ENCODE measurements at regions not wholly inside any gene's neighbourhood (a gene's known extent, or its start where the extent isn't known, plus 50 kb on each side); places are given as distances from the start of the nearest gene placed in this dataset.
A peak's percentile ranks its signal among the peaks of the same experiment; 100 is the strongest.

DNA sequence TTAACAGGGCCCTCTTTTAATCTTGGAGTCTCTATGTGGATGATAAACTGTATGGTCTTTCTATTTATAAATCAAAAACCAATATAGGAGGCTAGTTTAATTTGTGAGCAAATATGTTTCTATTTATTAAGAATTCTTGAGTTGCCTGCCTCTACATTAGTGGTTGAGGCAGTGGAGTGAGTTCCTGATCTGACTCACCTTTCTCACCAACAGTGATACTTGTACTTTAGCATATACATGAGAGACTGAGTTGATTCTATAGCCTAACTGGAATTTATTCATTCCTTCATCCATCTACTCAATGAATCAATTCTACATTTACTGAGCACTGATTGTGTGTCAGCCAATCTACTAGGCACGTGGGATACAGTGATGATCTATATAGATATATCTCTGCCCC is 126.9 kb downstream of the TRMT11 start:
- Histone ChIP-seq H3K36me3 (ENCODE audit: control insufficient read depth, insufficient read depth, low read length) (no peaks in the 10 kb centered on the region), H3K27ac (ENCODE audit: low read depth, low read length) (no peak overlapping the region), H3K4me1 (ENCODE audit: control insufficient read depth, insufficient read depth, low read length) (no peaks in the 10 kb centered on the region), H3K4me3 (ENCODE audit: low read depth, low read length) (no peak overlapping the region), H3K27me3 (ENCODE audit: control insufficient read depth, insufficient read depth, low read length) (no peaks in the 10 kb centered on the region), H3K9me3 (ENCODE audit: control insufficient read depth, insufficient read depth, low read length) (no peaks in the 10 kb centered on the region)
- DNase-seq (ENCODE audit: low read depth in 4 of 6, low spot score in 6 of 6): no peak
- WGBS (ENCODE audit: insufficient coverage): no CpG with 5 or more reads among the region's 1 CpG

DNA sequence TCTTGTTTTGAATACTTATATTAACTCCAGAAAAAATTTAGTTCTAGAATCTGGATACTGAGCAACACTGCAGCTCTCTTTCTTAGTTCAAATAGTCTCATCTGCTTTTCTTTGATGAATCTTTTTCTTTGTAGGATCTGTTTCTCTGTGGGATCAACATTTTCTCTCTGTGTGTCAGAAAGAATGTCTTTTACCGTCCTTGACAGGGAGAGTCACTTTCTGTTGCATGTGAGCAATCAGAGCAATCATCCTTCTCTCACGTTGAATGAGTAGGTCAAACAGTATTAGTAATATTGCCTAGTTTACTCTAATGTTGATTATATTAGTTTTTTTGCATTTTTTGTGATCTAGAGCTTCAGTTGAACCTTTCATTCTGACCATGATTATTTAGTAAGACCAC is 130.9 kb downstream of the TRMT11 start:
- Histone ChIP-seq H3K36me3 (ENCODE audit: control insufficient read depth, insufficient read depth, low read length) (no peaks in the 10 kb centered on the region), H3K27ac (ENCODE audit: low read depth, low read length) (no peak overlapping the region), H3K4me3 (ENCODE audit: low read depth, low read length) (no peak overlapping the region), H3K9me3 (ENCODE audit: control insufficient read depth, insufficient read depth, low read length) (no peaks in the 10 kb centered on the region), H3K27me3 (ENCODE audit: control insufficient read depth, insufficient read depth, low read length) (no peaks in the 10 kb centered on the region), H3K4me1 (ENCODE audit: control insufficient read depth, insufficient read depth, low read length) (no peaks in the 10 kb centered on the region)
- no CpG with 5 or more reads among the region's 2 CpGs for WGBS (ENCODE audit: insufficient coverage)
- DNase-seq (ENCODE audit: low read depth in 4 of 6, low spot score in 6 of 6): no peak

DNA sequence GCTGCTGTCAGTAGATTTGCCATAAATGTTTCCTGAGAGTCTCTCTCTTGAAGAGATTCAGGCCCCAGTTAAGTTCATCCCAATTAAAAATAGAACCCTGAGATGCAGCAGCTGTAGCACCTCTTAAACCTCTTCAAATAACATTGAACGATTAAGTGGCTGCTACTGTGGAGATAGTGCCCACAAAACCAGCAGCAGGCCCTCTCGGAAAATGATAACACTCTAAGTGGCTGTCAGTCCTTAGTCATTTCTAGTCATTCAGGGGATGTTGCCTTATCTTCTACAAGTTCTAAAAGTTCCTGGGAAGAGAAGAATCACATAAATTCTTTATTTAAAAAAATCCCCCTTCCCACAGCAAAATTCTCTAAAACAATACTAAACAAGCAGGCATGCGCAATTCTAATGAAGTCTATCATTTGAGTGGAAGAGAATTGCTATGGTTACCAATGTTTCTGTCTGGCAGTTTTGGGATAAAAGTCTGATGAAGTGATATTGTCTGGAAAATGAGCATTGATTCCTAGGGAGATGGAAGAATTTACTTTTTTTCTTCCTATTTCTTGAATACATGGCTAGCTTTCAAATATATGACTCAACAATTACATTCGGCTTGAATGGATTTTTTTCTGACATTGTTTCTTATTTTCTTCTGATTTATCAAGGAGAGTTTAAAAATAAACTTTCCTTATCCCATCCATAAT is 131.9 kb downstream of the TRMT11 start:
- H3K4me1 ChIP-seq (ENCODE audit: control insufficient read depth, insufficient read depth, low read length): no peaks in the 10 kb centered on the region
- no peak overlapping the region for H3K27ac ChIP-seq (ENCODE audit: low read depth, low read length)
- no peaks in the 10 kb centered on the region for H3K9me3 ChIP-seq (ENCODE audit: control insufficient read depth, insufficient read depth, low read length)
- H3K27me3 ChIP-seq (ENCODE audit: control insufficient read depth, insufficient read depth, low read length): no peaks in the 10 kb centered on the region
- DNase-seq (ENCODE audit: low read depth in 4 of 6, low spot score in 6 of 6): no peak
- WGBS (ENCODE audit: insufficient coverage): no CpG with 5 or more reads among the region's 4 CpGs
- no peaks in the 10 kb centered on the region for H3K36me3 ChIP-seq (ENCODE audit: control insufficient read depth, insufficient read depth, low read length)
- H3K4me3 ChIP-seq (ENCODE audit: low read depth, low read length): no peak overlapping the region

DNA sequence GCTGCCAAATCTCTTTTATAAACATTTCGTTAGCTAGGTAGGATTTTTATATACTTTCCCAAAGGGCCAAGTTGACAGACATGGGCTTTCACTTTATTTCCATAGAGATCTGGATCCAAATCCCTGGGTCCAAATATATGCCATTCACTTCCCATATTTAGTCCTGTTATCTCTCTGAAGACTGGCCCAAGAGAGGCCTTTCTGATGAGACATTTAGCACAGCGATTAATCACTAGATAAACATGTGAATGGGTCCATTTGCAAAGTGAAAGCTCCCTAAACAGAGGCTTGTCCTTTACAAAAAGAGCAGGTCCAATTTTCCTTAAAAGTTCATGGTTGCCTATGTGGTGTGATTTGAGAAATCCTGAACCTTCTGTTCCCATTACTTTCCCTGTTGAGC is 132.6 kb downstream of the TRMT11 start:
- no CpG with 5 or more reads among the region's 2 CpGs for WGBS (ENCODE audit: insufficient coverage)

DNA sequence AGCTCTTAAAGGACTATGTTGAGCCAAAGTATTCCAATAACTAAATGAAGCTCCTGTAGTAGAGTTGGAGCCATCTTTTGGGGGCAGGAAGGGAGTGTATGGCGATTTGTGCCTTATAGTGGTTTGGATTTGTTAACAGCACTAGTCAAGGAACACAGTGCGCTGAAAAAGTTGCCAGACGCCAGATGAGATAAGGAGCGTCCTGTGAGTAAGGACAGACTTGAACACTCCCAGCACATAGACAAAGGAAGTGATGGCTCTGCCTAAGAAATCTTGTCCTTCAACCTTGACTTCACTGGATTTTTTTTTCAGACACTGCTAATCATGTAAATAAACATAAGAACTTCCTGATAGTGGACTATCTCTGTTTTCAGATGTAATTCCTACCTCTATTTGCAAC is 136.9 kb downstream of the TRMT11 start:
- 70% methylated on average over 1 of the region's 4 CpGs for WGBS (ENCODE audit: insufficient coverage)

More for the DNA sequence above, 132.6 kb downstream of the TRMT11 start:
- no peak overlapping the region for H3K27ac ChIP-seq (ENCODE audit: low read depth, low read length)
- no peaks in the 10 kb centered on the region for H3K9me3 ChIP-seq (ENCODE audit: control insufficient read depth, insufficient read depth, low read length)
- H3K4me1 ChIP-seq (ENCODE audit: control insufficient read depth, insufficient read depth, low read length): no peaks in the 10 kb centered on the region
- H3K27me3 ChIP-seq (ENCODE audit: control insufficient read depth, insufficient read depth, low read length): no peaks in the 10 kb centered on the region
- DNase-seq (ENCODE audit: low read depth in 4 of 6, low spot score in 6 of 6): no peak
- no peak overlapping the region for H3K4me3 ChIP-seq (ENCODE audit: low read depth, low read length)
- no peaks in the 10 kb centered on the region for H3K36me3 ChIP-seq (ENCODE audit: control insufficient read depth, insufficient read depth, low read length)

DNA sequence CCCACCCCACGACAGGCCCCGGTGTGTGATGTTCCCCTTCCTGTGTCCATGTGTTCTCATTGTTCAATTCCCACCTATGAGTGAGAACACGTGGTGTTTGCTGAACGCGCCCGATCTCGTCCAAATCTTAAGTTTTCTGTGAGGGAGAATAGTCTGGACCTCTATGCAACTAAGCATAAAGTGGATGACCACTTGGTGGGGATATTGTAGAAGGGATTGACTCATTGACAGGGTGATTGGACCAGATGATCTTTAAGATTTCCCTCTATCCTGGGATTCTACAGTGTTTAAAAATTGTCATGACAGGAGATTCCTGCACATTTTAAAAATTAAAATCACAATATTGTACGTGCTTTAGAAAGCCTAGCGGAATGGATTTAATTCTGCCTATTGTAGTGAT is 141.3 kb downstream of the TRMT11 start:
- no CpG with 5 or more reads among the region's 9 CpGs for WGBS (ENCODE audit: insufficient coverage)

More for the DNA sequence above, 136.9 kb downstream of the TRMT11 start:
- Histone ChIP-seq H3K4me1 (ENCODE audit: control insufficient read depth, insufficient read depth, low read length) (no peaks in the 10 kb centered on the region), H3K27me3 (ENCODE audit: control insufficient read depth, insufficient read depth, low read length) (no peaks in the 10 kb centered on the region), H3K9me3 (ENCODE audit: control insufficient read depth, insufficient read depth, low read length) (no peaks in the 10 kb centered on the region), H3K4me3 (ENCODE audit: low read depth, low read length) (no peak overlapping the region), H3K27ac (ENCODE audit: low read depth, low read length) (no peak overlapping the region), H3K36me3 (ENCODE audit: control insufficient read depth, insufficient read depth, low read length) (no peaks in the 10 kb centered on the region)
- DNase-seq (ENCODE audit: low read depth in 4 of 6, low spot score in 6 of 6): no peak

DNA sequence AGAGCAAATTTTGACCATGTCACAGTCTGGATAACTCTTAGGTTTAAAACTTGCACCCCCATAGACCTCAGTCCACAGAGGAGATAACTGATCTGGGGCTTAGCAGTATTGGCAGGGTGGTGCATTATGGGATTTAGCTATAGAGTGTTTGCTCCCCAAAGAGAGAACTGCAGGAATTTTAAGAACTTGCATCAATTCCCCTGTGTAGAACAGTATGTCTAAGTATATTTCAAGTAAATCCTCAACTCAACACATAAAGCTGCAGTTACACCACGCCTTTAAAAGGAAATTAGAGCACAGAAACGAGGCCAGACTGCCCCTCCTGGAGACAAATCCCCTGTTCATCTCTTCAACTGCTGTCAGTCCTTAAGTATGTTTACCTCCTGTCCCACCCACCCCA is 144.9 kb downstream of the TRMT11 start:
- no peak overlapping the region for H3K27ac ChIP-seq (ENCODE audit: low read depth, low read length)
- peaks cover 2% of the 10 kb centered on the region for H3K9me3 ChIP-seq (ENCODE audit: control insufficient read depth, insufficient read depth, low read length)
- no peak for DNase-seq (ENCODE audit: low read depth in 4 of 6, low spot score in 6 of 6)
- no peaks in the 10 kb centered on the region for H3K4me1 ChIP-seq (ENCODE audit: control insufficient read depth, insufficient read depth, low read length)
- H3K4me3 ChIP-seq (ENCODE audit: low read depth, low read length): no peak overlapping the region
- peaks cover 2% of the 10 kb centered on the region for H3K27me3 ChIP-seq (ENCODE audit: control insufficient read depth, insufficient read depth, low read length)
- 62% methylated on average over 2 of the region's 2 CpGs for WGBS (ENCODE audit: insufficient coverage)
- H3K36me3 ChIP-seq (ENCODE audit: control insufficient read depth, insufficient read depth, low read length): no peaks in the 10 kb centered on the region

More for the DNA sequence above, 141.3 kb downstream of the TRMT11 start:
- Histone ChIP-seq H3K9me3 (ENCODE audit: control insufficient read depth, insufficient read depth, low read length) (no peaks in the 10 kb centered on the region), H3K4me3 (ENCODE audit: low read depth, low read length) (no peak overlapping the region), H3K27ac (ENCODE audit: low read depth, low read length) (no peak overlapping the region), H3K4me1 (ENCODE audit: control insufficient read depth, insufficient read depth, low read length) (no peaks in the 10 kb centered on the region), H3K36me3 (ENCODE audit: control insufficient read depth, insufficient read depth, low read length) (no peaks in the 10 kb centered on the region), H3K27me3 (ENCODE audit: control insufficient read depth, insufficient read depth, low read length) (peaks cover 2% of the 10 kb centered on the region)
- DNase-seq (ENCODE audit: low read depth in 4 of 6, low spot score in 6 of 6): peak in 2 of 6 donors; percentile 31 to 40

DNA sequence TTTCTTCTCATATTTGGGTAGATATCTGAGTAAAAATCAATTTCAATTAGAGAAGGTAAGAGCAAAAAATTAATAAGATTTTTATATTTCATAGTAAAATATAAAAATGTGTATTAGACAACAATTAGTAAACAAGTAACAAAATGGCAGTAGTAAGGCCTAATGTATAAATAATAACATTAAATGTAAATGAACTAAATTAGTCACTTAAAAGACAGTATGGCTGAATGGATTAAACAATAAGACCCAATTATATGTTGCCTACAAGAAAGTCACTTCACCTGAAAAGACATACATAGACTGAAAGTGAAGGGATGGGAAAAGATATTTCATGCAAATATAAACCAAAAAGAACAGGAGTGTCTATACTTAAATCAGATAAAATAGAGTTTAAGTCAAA is 147.6 kb downstream of the TRMT11 start:
- no peak for DNase-seq (ENCODE audit: low read depth in 4 of 6, low spot score in 6 of 6)

DNA sequence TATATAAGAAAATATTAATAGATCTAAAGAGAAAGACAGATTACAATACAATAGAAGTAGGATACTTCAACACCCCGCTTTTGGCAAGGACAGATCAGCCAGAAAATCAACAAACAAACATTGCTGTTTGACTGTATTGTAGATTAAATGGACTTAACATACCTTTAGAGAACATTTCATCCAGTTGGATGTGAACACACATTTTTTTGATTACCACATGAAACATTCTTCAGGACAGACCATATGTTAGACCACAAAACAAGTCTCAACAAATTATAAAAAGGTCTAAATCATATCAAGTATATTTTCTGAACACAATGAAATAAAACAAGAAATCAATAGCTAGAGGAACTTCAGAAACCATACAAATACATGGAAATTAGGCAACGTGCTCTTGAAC is 148.2 kb downstream of the TRMT11 start:
- DNase-seq (ENCODE audit: low read depth in 4 of 6, low spot score in 6 of 6): no peak
- Histone ChIP-seq H3K9me3 (ENCODE audit: control insufficient read depth, insufficient read depth, low read length) (peaks cover 2% of the 10 kb centered on the region), H3K27me3 (ENCODE audit: control insufficient read depth, insufficient read depth, low read length) (peaks cover under 1% of the 10 kb centered on the region), H3K27ac (ENCODE audit: low read depth, low read length) (no peak overlapping the region), H3K4me1 (ENCODE audit: control insufficient read depth, insufficient read depth, low read length) (no peaks in the 10 kb centered on the region), H3K36me3 (ENCODE audit: control insufficient read depth, insufficient read depth, low read length) (no peaks in the 10 kb centered on the region), H3K4me3 (ENCODE audit: low read depth, low read length) (no peak overlapping the region)
- WGBS (ENCODE audit: insufficient coverage): no CpG with 5 or more reads among the region's 2 CpGs

More for the DNA sequence above, 147.6 kb downstream of the TRMT11 start:
- no peak overlapping the region for H3K4me3 ChIP-seq (ENCODE audit: low read depth, low read length)
- H3K27ac ChIP-seq (ENCODE audit: low read depth, low read length): no peak overlapping the region
- H3K9me3 ChIP-seq (ENCODE audit: control insufficient read depth, insufficient read depth, low read length): peaks cover 2% of the 10 kb centered on the region
- no peaks in the 10 kb centered on the region for H3K36me3 ChIP-seq (ENCODE audit: control insufficient read depth, insufficient read depth, low read length)
- no peaks in the 10 kb centered on the region for H3K4me1 ChIP-seq (ENCODE audit: control insufficient read depth, insufficient read depth, low read length)
- peaks cover 2% of the 10 kb centered on the region for H3K27me3 ChIP-seq (ENCODE audit: control insufficient read depth, insufficient read depth, low read length)

DNA sequence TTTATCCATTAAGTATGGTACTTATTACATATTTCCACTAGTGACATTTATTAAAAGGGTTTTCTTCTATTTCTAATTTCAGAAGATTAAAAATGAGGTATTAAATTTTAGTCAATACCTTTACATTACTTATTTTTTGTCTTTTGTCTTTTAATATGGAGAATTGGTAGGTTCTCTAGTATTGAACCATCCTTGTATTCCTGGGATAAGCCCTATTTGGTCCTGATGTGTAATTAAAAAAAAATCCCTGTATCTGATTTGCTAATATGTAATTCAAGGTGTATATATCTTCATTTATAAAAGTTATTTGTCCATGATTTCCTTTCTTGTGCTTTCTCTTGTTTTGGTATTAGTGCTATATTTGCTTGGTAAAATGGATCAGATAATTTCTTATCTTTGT is 153.7 kb downstream of the TRMT11 start:
- DNase-seq (ENCODE audit: low read depth in 4 of 6, low spot score in 6 of 6): no peak
- peaks cover 3% of the 10 kb centered on the region for H3K9me3 ChIP-seq (ENCODE audit: control insufficient read depth, insufficient read depth, low read length)
- no peaks in the 10 kb centered on the region for H3K36me3 ChIP-seq (ENCODE audit: control insufficient read depth, insufficient read depth, low read length)

More for the DNA sequence above, 153.7 kb downstream of the TRMT11 start:
- no peak overlapping the region for H3K27ac ChIP-seq (ENCODE audit: low read depth, low read length)
- H3K27me3 ChIP-seq (ENCODE audit: control insufficient read depth, insufficient read depth, low read length): peaks cover 5% of the 10 kb centered on the region
- no peak overlapping the region for H3K4me3 ChIP-seq (ENCODE audit: low read depth, low read length)
- H3K4me1 ChIP-seq (ENCODE audit: control insufficient read depth, insufficient read depth, low read length): no peaks in the 10 kb centered on the region

All from spinal cord (tissue), 9 donors.